ENCODE measurements at regions not wholly inside any gene's neighbourhood (a gene's known extent, or its start where the extent isn't known, plus 50 kb on each side); places are given as distances from the start of the nearest gene placed in this dataset.

DNA sequence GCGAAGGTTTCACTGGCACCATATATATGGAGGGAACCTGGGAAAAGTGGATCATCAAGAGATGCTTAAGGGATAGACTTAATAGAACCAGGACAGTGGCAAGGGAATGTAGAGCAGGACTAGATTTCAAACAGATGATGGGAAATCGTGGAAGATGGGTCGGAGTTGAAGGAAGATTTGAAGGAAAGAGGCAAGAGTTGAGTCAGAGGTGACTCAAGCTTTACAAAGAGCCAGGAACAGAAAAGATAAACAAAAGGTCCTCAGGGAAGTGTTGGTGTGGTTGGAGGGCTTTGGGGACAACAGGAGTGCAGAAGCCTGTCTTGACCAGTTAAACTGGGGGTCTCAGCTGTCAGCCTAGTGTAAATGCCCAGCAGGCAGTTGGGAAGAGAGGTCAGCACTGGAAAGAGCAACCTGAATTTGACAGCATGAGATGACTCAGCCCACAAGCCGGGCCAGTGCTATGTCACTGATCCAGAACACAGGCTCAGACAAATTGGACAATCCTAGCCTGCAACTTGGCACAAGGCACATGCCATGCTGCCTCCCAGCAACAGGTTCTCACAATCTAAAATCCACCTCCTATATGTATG, 230.5 kb downstream of the IDS start:
- DNase-seq, result no peak

DNA sequence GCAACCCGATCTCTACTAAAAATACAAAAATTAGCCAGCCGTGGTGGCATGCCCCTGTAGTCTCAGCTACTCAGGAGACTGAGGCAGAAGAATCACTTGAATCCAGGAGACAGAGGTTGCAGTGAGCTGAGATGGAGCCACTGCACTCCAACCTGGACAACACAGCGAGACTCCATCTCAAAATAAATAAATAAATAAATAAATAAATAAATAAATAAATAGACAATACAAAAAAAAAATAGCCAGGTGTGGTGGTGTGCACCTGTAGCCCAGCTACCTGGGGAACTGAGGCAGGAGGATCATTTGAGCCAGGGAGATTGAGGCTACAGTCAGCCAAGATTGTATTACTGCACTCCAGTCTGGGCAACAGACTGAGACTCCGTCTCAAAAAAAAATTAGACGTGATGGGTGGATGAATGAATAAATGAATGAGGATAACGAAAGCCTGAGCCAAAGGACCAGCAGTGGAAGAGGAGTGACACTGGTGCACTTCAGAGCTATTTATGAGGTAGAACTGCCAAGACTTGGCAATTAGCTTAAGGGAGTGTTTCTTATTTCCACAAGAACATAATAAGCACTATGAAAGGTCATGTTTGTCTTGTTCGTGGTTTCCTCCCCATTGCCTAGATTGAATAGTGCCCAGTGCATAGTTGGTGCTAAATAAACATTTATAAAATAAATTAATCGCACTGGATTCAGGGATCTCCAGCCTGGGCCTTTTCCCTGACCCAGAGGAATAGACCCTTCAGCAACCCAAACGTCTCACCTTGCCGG, 232.2 kb downstream of the IDS start:
- no peak for DNase-seq

DNA sequence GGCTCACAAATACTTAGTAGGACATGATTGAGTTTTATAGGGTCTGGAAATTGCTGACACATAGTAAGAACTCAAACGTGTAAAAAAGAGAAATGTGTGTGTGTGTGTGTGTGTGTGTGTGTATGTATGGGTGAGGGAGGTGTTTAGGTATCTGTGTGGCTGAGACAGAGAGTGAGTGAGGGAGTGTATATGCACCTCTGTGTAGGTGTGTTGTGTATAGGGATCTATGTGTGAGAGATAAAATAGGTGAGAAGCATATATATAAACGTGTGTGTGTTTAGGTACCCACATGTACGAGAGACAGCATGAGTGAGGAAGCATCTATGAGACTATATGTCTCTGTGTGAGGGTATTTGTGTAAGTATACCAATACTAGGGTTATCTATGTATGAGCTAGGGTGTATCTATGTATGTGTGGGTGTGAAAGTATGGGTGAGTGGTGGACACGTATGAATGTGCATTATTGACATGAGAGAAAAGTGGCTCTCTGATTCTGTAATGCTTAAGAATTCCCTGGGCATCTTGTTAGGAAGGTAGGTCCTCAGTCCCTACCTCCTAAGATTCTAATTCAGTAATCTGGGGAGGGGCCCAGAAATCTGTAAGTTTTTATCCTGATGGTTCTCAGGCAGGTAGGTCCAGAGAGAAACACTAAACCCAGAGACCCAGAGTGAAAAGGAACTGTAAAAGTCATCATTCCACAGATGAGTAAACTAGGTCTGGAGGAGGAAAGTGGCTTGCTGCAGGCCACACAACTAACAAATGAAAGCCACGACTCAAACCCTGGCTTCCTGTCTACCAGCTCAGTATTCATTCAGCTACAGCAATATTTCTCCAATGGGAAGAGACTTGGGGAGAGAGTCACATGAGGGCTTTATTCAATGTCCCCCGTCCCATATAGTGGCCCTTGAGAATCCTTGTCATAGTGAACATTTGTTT, 237.0 kb downstream of the IDS start:
- no peak for DNase-seq

DNA sequence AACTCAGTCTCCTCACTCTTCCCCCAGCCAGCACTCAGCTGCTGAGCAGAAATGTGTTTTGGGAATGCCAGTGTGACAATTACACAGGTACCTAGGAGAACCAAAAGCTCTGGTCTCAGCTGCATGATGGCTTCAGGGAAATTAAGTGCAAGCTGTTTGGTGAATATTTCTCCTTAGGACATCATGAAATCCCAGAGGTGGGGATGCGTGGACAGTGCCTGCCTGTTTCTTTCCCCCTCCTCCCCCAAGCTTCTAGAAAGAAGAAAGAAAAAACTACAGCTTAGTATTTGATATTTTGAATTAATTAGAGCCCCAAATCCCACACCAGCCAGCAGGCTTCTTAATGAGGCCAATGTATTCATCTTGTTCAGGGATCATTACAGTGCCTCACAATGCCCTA, 243.0 kb downstream of the IDS start:
- no peak for DNase-seq

DNA sequence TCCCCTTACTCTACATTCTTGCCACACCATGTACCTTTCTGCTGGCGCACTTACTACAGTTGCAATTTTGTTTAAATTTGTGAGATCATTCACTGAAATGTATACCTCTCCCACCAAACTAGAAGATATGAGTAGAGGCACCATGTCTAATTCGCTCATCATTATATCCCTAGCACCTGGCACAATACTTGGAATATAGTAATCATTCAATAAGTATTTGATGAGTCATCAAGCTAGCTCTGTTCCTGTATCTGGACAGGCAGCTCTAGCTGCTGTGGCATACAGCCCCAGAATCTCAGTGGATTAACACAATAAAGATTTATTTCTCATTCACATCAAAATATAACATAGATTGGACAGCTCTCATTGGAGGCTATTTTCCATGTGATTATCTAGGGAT, 245.9 kb downstream of the IDS start:
- DNase-seq, result no peak

DNA sequence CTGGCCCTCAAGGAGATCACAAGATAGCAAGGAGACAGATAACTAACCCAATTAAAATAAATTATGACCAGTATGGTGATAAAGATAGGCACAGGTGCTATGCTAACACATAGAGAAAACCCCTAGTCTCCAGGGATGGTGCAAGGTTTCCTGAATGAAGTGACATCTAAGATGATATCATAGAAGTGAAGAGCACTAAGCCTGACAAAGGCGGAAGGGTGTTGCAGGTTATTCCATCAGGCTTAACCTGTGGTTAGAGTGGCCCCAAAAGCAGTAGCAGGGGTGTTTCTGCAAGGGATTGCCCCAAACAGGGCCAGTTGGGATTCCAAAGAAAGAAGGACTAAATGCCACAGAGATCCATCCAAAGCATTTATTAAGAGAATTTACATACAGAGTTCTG, 249.2 kb downstream of the IDS start:
- DNase-seq, result no peak

DNA sequence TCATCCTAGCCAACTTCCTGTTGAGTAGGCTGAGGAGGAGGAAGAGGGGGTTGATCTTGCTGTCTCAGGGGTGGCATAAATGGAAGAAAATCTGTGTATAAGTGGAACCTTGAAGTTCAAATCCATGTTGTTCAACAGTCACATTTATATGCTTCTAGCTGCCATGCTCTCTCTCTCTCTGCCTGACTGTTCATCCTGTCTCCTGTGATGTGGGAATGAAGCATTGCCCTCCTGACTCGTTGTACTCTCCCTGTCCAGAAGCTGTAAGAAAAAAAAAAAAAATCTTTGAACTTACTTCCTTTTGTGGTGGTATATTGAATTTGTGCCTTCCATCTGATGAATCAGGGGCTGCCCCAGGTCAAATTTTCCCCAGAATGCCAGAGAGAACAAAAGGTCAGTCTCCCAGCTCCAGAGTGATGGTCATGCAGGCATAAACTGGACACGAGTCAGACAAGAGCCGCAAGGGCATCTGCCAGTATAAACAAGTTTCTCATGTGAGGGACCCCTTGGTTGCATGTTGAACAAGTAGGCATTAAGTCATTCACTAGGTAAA, 257.0 kb downstream of the IDS start:
- DNase-seq, result no peak

DNA sequence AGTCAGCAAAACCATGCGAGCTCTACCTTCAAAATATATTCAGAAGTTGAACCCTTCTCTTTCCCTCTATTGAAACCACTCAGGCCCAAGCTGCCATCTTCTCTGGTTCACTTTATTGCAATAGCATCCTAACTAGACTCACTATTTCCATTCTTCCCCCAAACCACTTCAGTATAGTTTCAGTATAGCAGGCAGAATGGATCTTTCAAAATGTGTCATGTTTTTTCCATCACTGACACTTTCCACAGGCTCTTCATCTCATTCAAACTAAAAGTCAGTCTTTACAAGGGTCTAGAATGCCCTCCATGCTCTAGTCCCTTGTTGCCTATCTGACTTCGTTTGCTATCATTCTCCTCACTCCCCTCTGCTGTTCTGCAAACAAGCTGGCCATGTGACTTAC, 274.4 kb downstream of the IDS start:
- no peak for DNase-seq

DNA sequence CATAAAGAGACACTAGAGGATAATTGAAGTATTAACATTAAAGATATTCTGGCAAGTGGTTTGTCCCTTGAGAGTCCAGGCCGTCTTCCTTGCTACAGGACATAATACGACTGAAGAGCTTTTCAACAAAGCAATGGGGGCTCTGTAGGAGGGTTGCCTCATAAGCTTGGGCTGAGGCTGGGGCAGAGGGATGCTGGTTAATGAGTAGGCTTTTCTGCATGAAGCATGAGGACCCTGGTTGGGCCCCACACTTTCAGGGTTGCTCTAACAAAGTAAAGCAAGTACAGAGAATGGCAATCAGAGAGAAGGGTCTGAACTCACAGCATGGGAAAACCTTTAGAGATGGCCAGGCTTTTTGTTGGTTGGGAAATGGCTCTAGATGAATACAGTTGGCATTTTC, 281.3 kb downstream of the IDS start:
- DNase-seq, result no peak

DNA sequence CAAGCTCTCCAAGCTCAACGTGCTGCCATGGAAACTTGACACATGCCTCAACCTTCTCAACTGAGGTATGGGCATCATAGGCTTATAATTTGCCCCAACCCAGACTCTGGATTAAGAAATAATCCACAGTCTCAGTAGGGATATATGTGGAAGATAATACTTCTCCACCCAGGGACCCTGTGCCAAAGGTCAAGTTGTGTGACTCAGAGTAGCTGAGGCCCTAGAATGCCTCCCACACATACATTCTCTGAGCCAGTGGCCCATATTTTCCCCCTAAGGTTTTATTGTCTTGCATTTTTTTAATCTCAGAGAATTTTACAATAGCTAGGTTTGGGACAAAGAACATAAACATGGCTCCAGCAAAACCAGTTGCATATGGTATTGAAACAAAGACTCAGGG, 283.1 kb downstream of the IDS start:
- DNase-seq, result no peak

DNA sequence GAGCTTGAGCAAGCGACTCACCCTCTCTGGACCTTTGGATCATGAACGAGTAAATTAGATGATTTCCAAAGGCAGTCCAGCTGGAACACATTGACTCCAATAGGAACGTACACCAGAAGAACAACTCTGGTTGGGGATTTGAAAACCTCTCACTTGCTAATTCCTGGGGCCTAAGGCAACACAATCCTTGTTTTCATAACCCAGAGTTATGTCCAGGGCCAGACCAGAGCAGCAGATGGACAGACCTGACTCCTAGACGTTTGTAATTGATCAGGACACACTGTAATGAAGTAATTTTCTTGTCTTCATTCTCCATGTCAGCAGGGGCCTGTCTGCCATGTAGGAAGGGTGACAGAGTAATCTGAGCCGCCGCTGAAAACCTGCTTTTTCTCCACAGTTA, 283.9 kb downstream of the IDS start:
- DNase-seq, result no peak

DNA sequence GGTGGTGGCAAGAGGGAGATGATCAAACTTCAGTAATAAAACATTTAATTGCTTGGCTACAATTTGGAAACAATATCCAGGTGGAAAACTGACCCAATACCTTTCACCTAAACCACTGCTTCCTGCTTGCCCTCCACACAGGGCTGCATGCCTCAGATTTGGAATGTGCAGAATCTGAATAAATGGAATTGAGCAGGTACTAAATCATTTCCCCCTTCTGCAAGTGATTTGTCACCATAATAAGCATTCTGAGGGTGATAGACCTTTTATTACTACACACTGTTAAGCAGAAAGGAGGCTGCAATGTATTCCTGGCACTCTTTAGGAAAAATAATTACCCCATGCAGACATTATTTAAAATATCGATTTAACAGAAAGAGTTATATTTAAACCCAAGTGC, 291.8 kb downstream of the IDS start:
- no peak for DNase-seq

DNA sequence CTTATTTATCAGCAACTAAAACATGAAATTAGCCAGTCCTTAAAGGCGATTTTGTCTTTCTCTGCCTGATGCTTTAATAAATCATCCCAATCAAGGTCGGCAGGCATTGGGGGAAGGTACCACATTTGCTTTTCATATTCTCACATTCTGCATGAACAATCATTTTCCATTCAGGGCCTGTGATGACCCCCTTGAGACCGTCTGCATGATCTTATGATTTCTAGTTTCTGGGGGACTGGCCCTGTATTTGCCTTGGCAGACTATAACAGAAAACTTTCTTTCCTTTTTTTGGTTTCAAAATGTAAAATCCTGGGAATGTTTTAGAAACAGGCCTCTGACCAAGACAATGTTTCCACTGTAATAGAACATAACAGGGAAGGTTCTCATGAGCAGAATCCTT, 296.8 kb downstream of the IDS start:
- DNase-seq, result no peak

DNA sequence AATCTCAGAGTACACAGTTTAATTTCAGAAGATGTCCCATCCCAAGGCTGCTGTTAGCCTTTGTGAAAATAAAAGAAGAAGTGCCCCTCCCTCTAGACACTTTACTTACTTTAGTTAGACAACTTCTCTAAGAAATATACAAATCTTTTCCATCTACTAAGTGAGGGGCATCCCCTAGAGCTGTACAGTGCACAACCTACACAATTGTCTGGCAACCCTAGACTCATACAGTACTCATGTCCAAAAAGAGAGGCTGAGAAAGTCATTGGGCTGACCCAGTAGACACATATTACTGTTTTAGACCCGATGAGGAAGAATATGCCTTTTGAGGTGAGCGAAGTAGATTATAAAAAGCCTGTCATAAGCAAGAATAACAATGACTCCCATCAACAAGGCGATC, 297.6 kb downstream of the IDS start:
- no peak for DNase-seq

DNA sequence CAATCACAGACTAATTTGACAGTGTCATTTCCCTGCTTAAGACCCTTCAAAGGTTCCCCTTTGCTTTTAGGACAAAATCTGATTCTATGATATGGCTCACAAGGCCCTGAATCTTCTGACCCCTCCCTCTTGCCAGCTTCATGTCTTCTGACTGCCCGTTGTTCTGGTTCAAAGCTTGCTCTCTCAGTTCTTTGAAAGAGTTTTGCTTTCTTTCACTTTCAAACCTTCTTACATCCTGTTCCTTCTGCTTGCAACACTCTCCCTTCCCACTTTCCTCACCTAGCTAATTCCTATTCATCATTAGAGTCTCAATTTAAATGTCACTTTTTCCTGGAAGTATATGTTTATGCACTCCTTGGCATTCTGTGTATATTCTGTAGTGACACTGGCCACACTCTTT, 299.2 kb downstream of the IDS start:
- DNase-seq, result no peak

DNA sequence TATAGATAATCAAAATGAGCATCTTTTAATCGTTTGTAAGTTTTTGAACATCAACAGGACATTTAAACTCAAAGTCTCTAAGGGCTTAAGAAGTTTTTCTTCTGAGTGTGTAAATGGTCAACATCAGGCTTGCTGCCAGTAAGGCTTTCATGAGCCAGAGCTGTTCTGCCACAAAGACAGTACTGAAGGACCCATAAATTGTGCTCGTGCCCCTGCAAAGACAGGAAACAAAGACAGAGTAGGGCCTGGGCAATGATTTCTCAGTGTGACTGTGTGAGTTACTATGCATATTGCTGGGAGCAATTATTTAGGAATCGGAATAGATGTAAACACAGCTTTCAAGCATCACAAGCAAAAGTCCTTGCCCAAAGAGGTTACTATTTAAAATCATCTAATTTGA, 300.0 kb downstream of the IDS start:
- DNase-seq, result no peak

DNA sequence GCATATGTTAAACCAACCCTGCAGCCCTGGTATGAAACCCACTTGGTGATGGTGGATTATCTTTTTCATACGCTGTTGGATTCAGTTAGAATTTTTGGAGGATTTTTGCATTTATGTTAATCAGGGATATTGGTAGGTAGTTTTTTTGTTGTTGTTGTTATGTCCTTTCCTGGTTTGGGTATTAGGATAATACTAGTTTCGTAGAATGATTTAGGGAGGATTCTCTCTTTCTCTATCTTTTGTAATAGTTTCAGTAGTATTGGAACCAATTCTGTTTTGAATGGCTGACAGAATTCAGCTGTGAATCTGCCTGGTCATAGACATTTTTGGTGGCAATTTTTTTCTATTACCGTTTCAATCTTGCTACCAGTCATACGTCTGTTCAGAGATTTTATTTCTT, 305.4 kb downstream of the IDS start:
- no peak for DNase-seq

DNA sequence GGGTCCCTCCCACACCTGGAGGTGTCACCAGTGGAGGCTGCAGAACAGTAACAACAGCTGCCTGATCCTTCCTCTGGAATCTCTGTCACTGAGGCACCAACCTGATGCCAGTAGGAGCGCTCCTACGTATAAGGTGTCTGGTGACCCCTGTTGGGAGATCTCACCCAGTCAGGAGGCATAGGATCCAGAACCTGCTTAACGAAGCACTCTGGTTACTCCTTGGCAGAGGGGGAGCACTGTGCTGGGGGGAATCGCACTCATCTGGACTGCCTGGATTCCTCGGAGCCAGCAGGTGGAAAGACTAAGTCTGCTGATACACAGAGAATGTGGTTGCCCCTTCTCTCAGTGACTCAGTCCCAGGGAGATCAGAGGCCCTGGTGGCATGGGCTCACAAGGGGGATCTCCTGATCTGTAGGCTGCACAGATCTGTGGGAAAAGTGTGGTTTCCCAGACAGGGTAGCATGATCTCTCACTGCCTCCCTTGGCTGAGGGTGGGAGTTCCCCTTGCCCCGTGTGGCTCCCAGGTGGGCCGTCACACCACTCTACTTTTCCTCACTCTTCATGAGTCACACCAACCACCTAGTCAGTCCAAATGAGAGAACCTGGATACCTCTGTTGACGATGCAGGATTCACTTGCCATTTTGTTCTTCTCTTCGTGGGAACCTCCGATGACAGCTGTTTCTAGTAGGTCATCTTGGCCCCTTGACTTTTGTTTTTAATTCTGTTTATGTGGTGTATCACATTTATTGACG, 305.9 kb downstream of the IDS start:
- no peak for DNase-seq

DNA sequence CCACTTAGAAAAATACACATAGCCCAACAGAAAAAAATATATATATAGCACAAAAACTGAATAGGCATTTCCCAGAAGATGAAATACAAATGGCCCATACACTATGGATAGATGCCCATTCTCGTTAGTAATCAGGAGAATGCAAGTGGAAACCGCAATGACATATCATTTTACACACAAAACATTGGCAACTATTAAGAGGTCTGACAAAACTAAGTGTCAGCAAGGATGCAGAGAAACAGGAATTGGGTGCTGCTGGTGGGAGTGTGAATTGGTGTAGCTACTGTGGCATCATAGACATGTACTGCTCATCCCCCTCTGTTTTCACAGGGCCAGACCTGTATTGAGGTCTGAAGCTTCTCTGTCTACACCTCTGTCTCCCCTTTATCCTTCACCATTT, 320.0 kb downstream of the IDS start:
- no peak for DNase-seq

DNA sequence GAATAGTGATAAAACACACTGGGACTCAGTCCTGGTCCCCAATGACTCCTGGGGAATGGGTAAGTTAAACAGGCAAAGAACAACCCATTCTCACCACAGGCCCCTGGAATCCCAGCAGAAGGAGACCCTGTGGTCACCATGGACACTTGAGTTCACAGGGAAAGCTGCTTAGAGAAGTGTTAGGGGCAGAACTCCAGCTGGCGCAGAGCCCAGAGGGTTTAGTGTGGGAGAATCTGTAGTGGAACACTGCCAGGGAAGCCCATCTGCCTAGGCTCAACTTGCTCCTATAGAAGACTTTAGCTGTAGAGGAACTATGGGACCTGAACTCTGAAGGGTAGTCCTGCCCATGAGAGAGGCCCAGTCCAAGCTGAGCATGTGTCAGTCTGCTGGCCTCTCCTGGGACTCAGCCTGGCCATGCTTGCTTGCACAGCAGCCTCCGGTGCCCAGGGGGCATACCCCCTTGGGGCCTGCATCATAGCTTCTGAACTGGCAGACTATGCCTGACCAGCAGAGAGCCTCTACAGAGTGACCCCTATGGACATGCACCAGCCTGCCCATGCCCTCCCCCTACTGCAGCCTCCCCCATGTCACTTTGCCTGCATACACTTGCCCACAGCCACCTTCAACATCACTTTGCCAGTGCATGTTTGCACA, 343.5 kb downstream of the IDS start:
- no peak for DNase-seq

DNA sequence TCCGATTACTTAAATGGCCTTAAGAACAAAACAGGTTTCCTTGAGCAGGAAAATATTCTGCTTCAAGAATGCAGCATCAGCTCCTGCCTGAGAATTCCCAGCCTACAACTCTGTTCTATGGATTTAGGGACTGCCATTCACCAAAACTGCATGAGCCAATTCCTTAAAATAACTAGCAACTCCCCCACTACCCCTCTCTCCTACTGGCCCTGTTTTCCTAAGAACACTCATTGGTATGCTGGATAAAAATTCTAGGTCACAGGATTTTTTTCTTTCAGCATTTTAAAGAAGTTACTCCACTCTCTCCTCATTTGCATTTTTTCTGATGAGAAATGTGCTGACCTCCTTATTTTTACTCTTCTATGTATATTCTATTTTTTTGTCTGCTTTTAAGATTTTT, 347.1 kb downstream of the IDS start:
- DNase-seq, result no peak

DNA sequence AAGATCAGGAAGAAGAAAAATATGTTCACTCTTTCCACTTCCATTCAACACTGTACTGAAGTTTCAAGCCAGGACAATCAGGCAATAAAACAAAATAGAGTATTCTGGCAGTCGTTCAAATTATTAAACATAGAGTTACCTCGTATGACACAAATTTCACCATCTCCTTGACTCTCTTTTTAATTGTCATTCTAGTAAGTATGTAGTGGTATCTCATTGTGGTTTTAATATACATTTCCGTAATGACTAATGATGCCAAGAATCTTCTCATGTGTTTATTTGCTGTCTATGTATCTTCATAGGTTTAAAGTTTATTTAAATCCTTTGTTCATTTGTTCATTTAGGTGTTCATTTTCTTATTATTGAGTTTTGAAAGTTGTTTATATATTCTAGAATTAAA, 352.2 kb downstream of the IDS start:
- no peak for DNase-seq

Measured in NCI-H2029 treated with DMSO at 0.1 percent for 48 hours (cell line).